NCI-H446 (cell line): ENCODE measurements at regions not wholly inside any gene's neighbourhood (a gene's known extent, or its start where the extent isn't known, plus 50 kb on each side); places are given as distances from the start of the nearest gene placed in this dataset.
"Not testable (repeated sequence)": the region's sequence is repeated elsewhere in the genome, so short reads cannot be mapped to it uniquely, and the experiment has no call there.

Experiments
- DNase-seq, 2 experiments: peaks; one replicate each; lab custom pipeline; 2025; lab: John Stamatoyannopoulos, UW

DNA sequence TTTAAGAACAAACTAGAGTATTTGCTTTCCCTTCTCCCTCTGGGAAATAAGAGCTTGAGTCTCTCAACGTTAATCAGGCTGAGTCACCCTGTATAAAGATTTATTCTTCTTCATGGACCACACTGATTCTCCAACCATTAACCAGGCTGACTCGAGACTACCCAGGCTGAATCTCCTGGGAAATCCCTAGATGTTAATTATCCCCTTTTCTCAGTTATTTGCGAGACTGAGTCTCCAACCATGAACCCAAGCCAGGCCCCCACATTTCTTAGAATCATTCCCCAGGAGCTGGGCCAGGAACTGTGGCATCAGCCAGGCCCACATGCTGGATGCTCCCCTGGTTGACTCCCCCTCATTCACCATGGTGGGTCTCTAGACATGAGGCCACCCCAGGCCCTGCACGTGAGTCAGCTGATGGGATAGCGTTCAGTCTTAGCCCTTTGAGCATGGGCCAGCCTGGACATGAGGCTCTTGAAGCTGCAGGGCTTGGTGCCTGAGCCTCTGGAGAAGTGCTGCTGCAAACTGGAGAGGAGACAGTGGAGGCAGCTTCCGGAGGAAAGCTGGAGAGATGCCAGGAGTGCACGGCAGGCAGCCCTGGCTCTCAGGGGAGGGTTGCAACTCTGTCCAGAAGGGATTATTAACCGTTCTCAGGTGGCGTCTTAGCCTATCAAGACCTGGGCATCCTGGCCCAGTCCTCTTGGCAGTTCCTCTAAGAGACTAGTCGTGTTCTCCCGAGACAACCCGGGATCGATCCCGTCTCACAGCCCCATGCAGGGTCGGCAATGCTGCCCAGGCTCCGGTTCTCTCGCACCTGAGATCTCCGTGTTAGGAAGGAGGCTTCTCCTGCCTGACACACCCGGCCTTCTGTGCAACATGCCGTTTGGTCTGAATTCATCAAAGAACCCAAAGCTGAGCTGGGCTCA is 296.6 kb downstream of the ADGRD1 start:
- no peak for DNase-seq

GRCh38 chr12:131250951-131251315 is 297.2 kb downstream of the ADGRD1 start:
- DNase-seq = no peak

DNA sequence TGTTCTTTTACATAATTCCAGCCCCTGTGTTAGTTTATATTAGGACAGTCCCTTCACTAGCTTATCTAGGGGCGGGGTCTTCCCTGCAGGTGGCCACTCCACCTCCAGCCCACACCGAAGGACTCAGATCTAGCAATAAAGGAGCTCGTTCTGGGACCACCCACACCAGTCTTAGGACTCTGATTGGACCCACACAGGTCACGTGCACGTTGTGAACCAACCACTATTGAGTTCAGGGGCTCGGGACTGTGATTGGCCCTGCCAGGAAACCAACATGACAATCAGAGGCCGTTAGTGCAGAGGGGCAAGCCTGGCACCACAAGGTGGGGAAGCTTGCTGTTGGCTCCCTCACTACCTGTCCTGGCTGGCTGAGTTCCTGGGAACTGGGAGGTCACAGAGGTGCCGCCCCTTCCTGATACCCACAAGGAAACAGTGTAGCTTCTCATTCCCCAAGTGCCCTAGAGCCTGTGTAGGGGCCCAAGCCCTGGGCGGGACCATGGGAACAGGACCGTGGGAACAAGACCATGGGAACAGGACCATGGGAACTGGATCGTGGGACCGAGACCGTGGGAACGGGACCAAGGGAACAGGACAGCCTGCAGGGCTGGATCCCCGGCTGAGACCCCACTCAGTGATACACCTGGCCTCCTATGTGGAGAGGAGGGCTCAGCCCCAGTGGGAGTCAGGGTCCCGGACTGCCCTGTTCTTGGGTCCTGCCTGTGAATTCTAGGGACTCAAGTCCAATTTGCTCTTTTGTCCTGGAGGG is 297.8 kb downstream of the ADGRD1 start:
- no peak for DNase-seq

GRCh38 chr12:131253376-131254026 is 299.8 kb downstream of the ADGRD1 start:
- DNase-seq = no peak

- no peak for DNase-seq
Measured at GRCh38 chr12:131254374-131254773, 300.7 kb downstream of the ADGRD1 start.

- no peak for DNase-seq
Measured at GRCh38 chr12:131258398-131258797, 304.7 kb downstream of the ADGRD1 start.

GRCh38 chr12:131260251-131260905 is 306.7 kb downstream of the ADGRD1 start:
- no peak for DNase-seq

- DNase-seq = no peak
Measured at GRCh38 chr12:131260954-131261353, 307.2 kb downstream of the ADGRD1 start.

DNA sequence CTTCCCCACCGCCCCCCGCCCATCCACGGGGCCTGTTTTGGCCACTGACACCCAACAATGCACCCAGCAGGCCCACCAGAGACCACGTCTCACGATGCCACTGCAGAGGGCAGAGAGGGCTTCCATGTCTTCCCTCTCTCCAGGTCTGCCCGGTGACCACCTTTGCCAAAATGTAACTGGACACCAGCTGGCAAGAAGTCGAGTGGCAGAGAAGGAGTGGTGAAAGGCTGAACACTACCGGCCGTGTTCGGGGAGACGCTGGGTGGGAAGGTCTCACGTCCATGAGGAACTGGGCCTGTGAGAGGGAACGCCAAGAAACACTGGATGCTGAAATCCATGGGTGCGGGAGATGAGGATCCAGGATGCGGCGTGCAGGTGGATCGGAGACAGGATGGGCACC is 308.2 kb downstream of the ADGRD1 start:
- no peak for DNase-seq

DNA sequence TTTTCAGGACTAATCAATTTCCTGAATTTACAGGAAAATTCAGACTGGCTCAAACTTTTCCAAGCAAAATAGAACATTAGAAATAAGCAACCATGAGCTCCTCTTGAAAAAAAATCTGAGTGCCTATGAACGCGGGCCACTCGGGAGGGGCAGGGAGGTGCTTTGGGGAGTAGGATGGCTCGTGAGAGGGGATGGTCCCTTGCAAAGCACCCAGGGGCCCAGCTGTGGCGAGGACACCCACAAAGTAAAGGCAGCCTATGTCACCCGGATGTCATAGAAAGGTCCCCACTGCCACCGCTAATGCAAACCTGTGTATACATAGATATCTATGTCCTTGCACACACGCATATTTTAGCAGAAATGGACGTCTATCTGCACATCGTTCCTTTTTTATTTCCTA is 309.9 kb downstream of the ADGRD1 start:
- no peak for DNase-seq

GRCh38 chr12:131264635-131265034 is 310.9 kb downstream of the ADGRD1 start:
- DNase-seq = no peak

DNA sequence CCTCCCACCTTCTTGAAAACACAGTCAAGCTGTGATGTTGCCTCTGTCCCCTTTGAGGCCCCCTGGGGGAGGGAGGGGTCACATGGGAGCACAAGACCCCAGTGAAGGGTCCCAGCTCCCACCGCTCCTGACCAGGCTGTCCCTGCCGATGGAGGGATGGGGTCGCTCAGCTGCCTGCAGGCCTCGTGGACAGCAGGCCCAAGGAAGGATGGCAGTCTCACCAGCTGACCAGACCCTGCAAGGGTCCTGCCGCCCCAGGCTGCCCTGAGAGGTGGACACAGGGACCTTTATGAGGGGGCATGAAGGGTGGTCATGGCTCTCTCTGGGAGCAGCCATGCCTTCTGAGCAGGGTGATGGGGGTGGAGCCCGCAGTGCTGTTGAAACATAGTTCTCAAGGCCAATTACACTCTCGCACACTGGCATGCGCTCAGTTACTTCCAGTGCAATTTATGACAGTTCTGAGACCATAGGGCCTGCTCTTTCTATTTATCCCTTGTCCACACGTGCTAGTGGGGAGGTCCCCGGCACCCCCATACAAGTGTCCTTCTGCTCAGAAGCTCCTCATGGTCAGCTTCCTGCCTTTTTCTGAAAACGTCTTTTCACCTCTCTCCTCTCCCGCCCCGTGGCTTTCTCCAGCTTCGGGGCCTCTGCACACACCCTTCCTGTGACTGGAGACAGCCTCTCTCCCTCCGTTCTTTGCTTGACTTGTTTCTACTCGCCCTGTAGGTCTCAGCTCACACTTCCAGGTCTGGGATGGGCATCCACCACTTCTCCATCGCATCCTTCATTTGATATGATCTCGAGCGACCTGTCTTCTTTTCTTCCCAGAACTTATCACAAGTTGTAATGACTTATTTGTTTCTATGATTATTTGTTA is 313.1 kb downstream of the ADGRD1 start:
- DNase-seq = no peak

- no peak for DNase-seq
Measured at GRCh38 chr12:131267576-131267975, 313.9 kb downstream of the ADGRD1 start.

DNA sequence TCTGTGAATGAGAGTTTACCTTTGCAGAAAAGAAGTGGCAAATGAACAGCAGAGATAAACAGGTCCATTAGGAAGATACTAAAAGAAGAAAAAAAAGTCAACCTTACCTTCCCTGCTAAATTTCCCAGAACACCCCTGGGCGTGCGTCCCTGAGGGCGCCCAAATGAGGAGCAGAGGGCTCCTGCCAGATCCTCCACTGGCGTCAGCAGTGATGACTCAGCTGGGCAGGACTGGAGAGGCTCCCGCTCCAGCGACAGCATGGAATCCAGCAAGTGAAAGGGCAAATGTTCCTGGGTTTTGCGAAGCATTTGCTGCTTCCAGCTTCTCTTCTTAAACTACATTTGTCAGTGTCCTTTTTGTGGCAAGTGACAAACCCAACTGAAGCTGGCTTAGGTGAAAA is 314.4 kb downstream of the ADGRD1 start:
- not testable (repeated sequence) for DNase-seq

- DNase-seq = not testable (repeated sequence)
Measured at GRCh38 chr12:131268571-131268970, 314.9 kb downstream of the ADGRD1 start.

DNA sequence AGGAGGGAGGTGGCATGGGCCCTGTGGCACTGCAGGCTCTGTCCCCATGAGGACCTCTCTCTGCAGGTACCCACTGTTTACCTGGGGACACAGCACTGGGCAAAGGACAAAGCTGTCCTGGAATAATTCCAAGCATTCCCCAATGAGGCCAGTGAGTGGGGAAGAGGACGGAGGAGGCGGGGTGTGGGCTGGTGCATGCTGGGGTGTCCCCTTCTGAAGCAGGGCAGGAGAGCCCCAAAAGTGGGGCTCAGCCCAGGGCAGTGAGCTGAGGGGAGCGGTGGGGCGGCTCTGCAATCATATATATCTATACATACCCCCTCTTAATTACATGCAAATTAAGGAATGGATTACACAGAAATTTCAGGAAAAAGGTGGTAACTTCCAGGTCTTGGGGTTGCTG is 315.8 kb downstream of the ADGRD1 start:
- DNase-seq = no peak

DNA sequence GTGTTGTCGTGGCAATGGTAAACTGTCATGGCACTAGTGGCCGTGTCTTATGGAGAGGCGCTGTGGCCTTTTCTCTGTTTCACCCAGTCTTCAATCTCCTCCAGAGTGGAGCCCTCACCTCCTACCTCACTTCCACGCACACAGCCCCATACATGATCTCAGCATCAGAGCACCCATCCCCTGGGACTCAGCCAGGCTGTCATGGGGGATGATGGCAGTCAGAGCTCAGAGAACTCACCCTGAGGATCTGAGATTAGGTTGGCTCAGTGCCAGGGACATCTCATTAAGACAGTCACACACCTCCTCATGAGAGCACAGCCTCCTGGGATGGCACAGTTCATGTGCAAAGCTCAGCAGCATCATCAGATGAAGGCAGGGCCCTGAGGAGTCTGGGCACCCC is 316.3 kb downstream of the ADGRD1 start:
- not testable (repeated sequence) for DNase-seq

- no peak for DNase-seq
Measured at GRCh38 chr12:131271724-131272123, 318.0 kb downstream of the ADGRD1 start.

DNA sequence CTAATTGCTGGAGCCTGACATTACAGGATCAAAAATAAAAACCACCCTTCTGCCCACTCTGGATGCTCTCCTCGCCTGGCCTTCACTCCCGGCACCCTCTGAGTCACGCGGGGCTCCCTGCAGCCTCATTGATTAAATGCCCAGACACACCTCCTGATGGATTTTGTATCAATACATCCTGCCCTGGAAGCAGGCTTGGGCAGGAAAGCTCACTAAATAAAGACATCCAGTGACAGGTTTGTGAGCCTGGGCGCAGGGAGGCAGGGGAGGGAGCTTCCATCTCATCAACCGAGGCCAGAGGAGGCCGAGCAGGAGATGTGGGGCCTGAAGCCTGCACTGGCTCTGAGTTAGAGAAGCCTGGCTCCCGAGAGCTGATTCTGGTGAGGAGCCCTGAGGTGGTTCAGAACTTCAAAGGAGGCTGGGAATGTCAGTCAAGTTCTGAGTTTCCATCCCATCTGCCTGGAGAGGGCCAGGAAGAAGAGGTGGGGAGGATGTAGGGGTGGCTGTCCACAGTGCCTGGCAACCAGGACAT is 318.6 kb downstream of the ADGRD1 start:
- not testable (repeated sequence) for DNase-seq

- no peak for DNase-seq
Measured at GRCh38 chr12:131273291-131273845, 319.7 kb downstream of the ADGRD1 start.

DNA sequence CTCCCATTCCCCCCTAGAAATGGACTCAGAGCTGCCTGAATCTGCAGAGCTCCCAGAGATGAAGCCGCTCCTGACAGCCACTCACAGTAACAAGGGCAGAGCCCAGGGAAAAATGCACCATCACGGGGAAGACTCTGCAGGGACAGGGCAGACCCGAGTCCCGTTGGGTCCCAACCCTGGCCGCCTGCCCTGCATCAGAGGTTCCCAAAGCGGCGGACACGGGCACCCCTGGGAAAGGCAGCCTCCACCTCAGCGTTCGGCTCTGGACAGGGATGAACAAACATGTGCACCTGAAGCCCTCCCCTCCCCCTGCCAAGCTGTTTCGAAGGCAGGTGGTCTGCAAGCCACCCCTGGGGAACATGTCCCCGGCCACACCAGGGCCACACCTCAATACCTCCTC is 320.4 kb downstream of the ADGRD1 start:
- no peak for DNase-seq
